Suppressor macrophage treated with lipopolysaccharide for 4 hours (primary cell): ENCODE measurements at regions not wholly inside any gene's neighbourhood (a gene's known extent, or its start where the extent isn't known, plus 50 kb on each side); places are given as distances from the start of the nearest gene placed in this dataset.
A peak's percentile ranks its signal among the peaks of the same experiment; 100 is the strongest.
"Not testable (repeated sequence)": the region's sequence is repeated elsewhere in the genome, so short reads cannot be mapped to it uniquely, and the experiment has no call there.

Experiments used
- DNase-seq: peaks from one replicate; pipeline ENCODE4 v3.0.0-alpha.2; 2020

- DNase-seq = no peak
Measured at GRCh38 chr1:228945885-228946284, 210.6 kb downstream of the RHOU start.

- not testable (repeated sequence) for DNase-seq
Measured at GRCh38 chr1:228949617-228950016, 214.3 kb downstream of the RHOU start.

- DNase-seq = no peak
Measured at GRCh38 chr1:228953207-228953606, 217.9 kb downstream of the RHOU start.

- not testable (repeated sequence) for DNase-seq
Measured at GRCh38 chr1:228953808-228954207, 218.5 kb downstream of the RHOU start.

GRCh38 chr1:228955691-228956090 lies 220.4 kb downstream of the RHOU start:
- DNase-seq = peak; percentile 52

DNA sequence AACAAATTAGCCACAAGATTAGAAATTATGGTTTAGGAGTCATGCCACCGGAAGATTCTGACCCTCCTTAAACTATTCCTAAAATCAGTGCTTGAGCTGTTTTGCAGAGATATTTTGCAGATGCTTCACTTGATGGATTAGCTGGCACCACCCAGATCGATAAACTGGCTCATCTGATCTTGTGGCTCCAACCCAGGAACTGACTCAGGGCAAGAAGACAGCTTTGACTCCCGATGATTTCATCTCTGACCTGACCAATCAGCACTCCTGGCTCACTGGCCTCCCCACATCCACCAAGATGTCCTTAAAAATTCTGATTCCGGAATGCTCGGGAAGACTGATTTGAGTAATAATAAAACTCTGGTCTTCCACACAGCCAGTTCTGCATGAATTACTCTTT lies 221.6 kb downstream of the RHOU start:
- no peak for DNase-seq

- no peak for DNase-seq
Measured at GRCh38 chr1:228957535-228957934, 222.3 kb downstream of the RHOU start.

GRCh38 chr1:228958121-228958520 lies 222.8 kb downstream of the RHOU start:
- no peak for DNase-seq

- DNase-seq = no peak
Measured at GRCh38 chr1:228958741-228959140, 223.5 kb downstream of the RHOU start.

GRCh38 chr1:228960705-228961104 lies 225.4 kb downstream of the RHOU start:
- DNase-seq = no peak

GRCh38 chr1:228961511-228961910 lies 226.2 kb downstream of the RHOU start:
- DNase-seq = peak; percentile 48

DNA sequence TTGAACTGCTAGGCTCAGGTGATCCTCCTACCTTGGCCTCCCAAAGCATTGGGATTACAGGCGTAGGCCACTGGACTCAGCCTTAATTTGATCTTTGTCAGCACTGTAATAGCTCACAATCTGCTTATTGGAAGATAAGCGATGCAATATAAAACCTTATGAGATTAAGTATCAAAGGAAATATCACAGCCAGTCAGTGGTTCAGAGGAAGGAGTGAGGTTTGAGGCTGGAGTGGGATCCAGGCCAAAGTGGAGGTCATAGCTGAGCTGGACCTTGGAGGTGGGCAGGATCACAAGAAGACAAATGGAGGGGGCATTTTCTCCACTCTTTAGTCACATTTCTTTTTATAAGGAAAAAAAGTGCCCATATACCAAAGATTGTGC lies 228.5 kb downstream of the RHOU start:
- DNase-seq = no peak

- DNase-seq = no peak
Measured at GRCh38 chr1:228964178-228965089, 229.2 kb downstream of the RHOU start.

DNA sequence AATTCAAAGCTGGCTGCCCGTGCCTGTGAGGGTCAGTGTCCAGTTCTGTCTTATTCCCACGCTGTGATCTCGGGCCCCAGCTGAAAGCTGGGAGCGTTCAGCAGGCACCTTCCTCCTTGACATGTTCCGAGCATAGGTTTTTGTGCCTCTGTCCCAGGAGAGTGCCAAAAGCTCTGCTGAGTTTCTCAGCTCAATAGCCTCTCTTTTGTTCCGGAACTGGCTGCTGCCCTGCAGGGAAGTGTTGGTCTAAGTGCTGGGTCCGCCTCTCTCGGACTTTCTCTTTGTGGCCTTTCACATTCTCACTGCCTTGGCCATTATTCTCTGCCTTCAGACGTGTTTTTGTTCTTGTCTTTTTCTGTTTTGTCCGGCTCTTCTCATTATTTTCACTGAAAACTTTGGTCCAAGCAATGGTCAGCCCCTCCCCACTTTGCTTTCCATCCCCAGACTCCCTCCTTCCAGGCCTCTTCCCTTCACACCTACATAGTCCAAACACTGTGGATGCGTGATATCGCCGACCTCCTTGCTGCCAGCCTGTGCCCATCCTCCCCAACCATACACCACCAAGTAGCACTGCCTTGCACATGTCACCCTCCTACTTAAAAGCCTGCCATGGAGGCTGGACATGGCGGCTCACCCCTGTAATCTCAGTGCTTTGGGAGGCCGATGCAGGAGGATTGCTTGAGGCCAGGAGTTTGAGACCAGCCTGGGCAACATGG lies 233.8 kb downstream of the RHOU start:
- DNase-seq = no peak

DNA sequence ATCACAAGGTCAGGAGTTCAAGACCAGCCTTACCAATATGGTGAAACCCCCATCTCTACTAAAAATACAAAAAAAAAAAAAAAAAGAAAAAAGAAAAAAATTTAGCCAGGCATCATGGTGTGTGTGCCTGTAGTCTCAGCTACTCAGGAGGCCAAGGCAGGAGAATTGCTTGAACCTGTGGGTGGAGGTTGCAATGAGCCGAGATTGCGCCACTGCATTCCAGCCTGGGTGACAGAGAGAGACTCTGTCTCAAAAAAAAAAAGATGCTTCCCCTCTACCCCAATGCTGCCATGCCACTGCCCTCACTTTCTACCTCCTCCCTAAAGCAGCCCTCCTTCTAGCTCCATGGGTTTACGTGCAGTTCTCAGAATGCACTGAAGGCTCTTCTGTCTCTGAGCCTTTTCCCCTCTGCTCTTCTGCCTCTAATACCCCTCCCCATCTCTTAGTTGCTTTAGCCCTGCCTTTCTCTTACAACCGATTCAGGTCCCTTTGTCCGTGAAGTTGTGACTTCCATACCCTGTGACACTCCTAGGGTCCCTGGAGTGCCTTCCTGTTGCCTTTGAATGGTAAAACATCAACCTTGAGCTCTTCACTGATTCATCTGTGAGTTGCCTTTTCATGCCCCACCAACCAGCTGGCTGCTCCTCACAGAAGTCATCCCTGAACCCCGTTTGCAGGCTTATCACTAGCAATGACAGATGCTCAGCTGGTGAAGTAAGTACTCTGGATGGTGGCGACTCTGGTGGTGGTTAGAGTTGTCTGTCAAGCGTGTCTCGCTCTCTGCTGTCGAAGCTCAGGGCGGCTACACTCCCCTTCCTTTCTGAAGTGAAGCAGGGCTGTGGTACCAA lies 234.9 kb downstream of the RHOU start:
- no peak for DNase-seq

- peak; percentile 42 for DNase-seq
Measured at GRCh38 chr1:228972576-228972975, 237.3 kb downstream of the RHOU start.

GRCh38 chr1:228974273-228974672 lies 239.0 kb downstream of the RHOU start:
- DNase-seq = no peak

- no peak for DNase-seq
Measured at GRCh38 chr1:228975238-228975907, 240.1 kb downstream of the RHOU start.

DNA sequence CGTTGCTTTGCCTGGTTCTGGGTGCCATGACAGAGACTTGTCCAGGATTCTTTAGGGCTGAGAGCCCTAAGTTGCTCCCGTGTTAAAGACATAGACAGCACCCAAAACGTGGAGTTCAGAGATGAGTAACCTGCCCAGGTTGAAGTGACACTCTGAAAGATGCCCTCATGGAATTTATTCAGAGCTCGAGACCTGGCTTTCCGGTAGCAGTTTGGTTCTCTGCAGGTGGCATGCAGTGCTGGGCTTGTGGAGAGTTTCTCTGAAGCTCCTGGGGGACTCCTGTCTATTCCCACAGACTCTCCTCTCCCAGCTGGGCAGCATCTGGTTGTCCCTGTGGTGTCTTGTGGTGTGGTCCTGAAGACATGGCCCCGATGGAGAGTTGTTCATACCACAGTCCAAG lies 241.0 kb downstream of the RHOU start:
- DNase-seq = no peak

GRCh38 chr1:228977307-228977706 lies 242.0 kb downstream of the RHOU start:
- no peak for DNase-seq

- DNase-seq = no peak
Measured at GRCh38 chr1:228977741-228978140, 242.5 kb downstream of the RHOU start.

GRCh38 chr1:228978484-228979324 lies 243.4 kb downstream of the RHOU start:
- DNase-seq = no peak
